Uterus (tissue), 3 donors: ENCODE measurements at regions not wholly inside any gene's neighbourhood (a gene's known extent, or its start where the extent isn't known, plus 50 kb on each side); places are given as distances from the start of the nearest gene placed in this dataset.

Experiments used
- DNase-seq, 2 donors: peaks; one replicate each; pipeline ENCODE4 v3.0.0-alpha.2; 2019 to 2020
- H3K27ac ChIP-seq, 2 donors: fragments of 200-600 bp; sonication (generic); 1 replicate in 1 of 2; 2 replicates in 1 of 2; pipeline ENCODE4 v1.5.1; 2016 to 2018
- H3K27me3 ChIP-seq, 2 donors: fragments of 200-600 bp; sonication (generic); one replicate each; pipeline ENCODE4 v1.5.1; 2018 to 2019; ENCODE audit warnings: control low read depth in 1 of 2
- H3K36me3 ChIP-seq, 2 donors: fragments of 200-600 bp; sonication (generic); one replicate each; pipeline ENCODE4 v1.5.1; 2019; ENCODE audit warnings: control low read depth in 1 of 2
- H3K4me1 ChIP-seq, 2 donors: fragments of 200-600 bp; sonication (generic); one replicate each; pipeline ENCODE4 v1.5.1; 2018 to 2019; ENCODE audit warnings: control low read depth in 1 of 2
- H3K4me3 ChIP-seq, 2 donors: fragments of 200-600 bp; sonication (generic); 1 replicate in 1 of 2; 2 replicates in 1 of 2; pipeline ENCODE4 v1.5.1; 2018 to 2019; ENCODE audit warnings: mild to moderate bottlenecking in 1 of 2
- H3K9me3 ChIP-seq, 2 donors: fragments of 200-600 bp; sonication (generic); one replicate each; pipeline ENCODE4 v1.5.1; 2019; ENCODE audit warnings: control low read depth in 1 of 2
- CTCF ChIP-seq, 4 experiments: fragments of 200-600 bp in 2 of 4; fragments of 450-650 bp in 2 of 4; sonication (generic) in 2 of 4; IDR thresholded peaks; one replicate each; pipeline ENCODE4 v1.5.1; 2016 to 2019; ENCODE audit warnings: antibody characterized with exemption in 4 of 4, mild to moderate bottlenecking in 2 of 4, moderate library complexity in 1 of 4
- POLR2A ChIP-seq, 2 donors: fragments of 450-650 bp; IDR thresholded peaks; one replicate each; pipeline ENCODE4 v1.6.1; 2016; ENCODE audit warnings: antibody characterized with exemption in 2 of 2, mild to moderate bottlenecking in 1 of 2, moderate library complexity in 1 of 2
- intact Hi-C: fragments of 100-400 bp; cut with DNase I; formaldehyde crosslinking; loops from one replicate; pipeline ENCODE4 v1.15.1; 2023; ENCODE audit warnings: low total_unique reads
- donor health status: DM: yes; HTN: yes; CAD: no.

DNA sequence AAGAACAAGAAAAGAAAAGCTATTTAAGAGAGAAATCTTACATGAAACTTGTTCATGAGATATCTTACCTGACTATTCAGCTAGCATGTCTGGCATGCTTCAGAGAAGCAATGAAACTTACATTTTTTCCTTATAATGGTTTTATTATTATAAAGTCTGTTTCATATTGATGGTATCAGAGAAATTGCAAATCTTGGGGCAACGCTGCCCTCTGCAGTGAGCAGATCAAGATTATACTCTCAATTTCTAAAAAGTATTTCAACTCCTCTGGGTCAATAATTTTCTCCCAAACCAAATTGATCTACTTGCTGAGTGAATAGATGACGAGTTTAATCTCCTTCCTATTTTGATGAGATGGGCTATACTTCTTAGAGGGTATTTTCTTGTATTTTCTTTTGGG, 235.6 kb downstream of the NUP35 start:
- Histone ChIP-seq H3K36me3 (no peaks in the 10 kb centered on the region), H3K4me1 (no peaks in the 10 kb centered on the region), H3K27ac (no peak overlapping the region), H3K4me3 (no peak overlapping the region), H3K9me3 (no peaks in the 10 kb centered on the region), H3K27me3 (no peaks in the 10 kb centered on the region)
- no peak for TF ChIP-seq POLR2A (IDR thresholded peaks at IDR 0.05)
- no peak for TF ChIP-seq CTCF (IDR thresholded peaks at IDR 0.05)
- intact Hi-C loops: no loop called here
- DNase-seq: no peak

DNA sequence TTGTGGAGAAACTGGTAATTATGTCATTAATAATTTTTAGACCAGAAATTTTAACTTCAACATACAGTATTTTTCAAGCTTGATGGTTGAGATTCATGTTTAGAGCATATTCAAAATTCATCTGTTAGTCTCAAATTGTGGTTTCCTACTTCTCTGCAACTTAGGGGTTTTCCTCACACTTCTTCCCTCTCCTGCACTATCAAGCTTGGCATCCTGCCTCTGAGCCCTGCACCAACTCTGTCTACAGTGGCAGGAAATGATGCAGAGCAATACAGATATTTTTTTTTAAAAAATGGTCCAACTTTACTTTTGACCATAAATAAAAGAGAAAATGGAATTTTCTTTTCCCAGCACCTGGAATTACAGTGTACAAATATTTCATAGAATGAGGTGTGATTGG, 247.3 kb downstream of the NUP35 start:
- DNase-seq: no peak
- no peaks in the 10 kb centered on the region for H3K4me1 ChIP-seq
- H3K4me3 ChIP-seq: no peak overlapping the region
- no peaks in the 10 kb centered on the region for H3K9me3 ChIP-seq
- H3K36me3 ChIP-seq: no peaks in the 10 kb centered on the region
- H3K27ac ChIP-seq: no peak overlapping the region
- intact Hi-C loops: no loop called here
- H3K27me3 ChIP-seq: no peaks in the 10 kb centered on the region
- no peak for TF ChIP-seq POLR2A (IDR thresholded peaks at IDR 0.05)
- TF ChIP-seq CTCF (IDR thresholded peaks at IDR 0.05): no peak

- no peak overlapping the region for H3K27ac ChIP-seq
- H3K4me3 ChIP-seq: no peak overlapping the region
- TF ChIP-seq CTCF (IDR thresholded peaks at IDR 0.05) (no peak), POLR2A (IDR thresholded peaks at IDR 0.05) (no peak)
- no peaks in the 10 kb centered on the region for H3K9me3 ChIP-seq
- DNase-seq: no peak
- no peaks in the 10 kb centered on the region for H3K27me3 ChIP-seq
- no peaks in the 10 kb centered on the region for H3K4me1 ChIP-seq
- no peaks in the 10 kb centered on the region for H3K36me3 ChIP-seq
- intact Hi-C loops: no loop called here
Measured at GRCh38 chr2:183375821-183376220, 251.6 kb downstream of the NUP35 start.

DNA sequence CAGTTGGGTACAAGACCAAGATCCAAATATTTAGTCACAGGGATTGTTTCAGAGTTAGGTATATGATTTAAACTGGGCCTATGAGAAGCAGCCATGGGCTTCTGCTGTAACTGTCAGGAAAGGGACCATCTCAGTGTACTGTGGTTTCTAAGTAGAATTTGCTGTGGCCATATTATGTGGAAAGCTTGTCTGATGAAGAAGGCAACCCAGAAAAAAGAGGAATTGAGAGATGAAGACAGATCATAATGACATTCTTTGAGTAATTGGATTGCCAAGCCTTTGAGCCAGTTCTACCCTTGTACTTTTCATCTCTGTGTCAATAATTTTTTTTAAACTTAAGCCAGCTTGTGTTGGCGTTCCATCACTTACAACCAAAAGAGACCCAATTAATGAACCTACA, 259.6 kb downstream of the NUP35 start:
- DNase-seq: no peak
- intact Hi-C loops: no loop called here
- no peak overlapping the region for H3K4me3 ChIP-seq
- H3K9me3 ChIP-seq: no peaks in the 10 kb centered on the region
- no peaks in the 10 kb centered on the region for H3K4me1 ChIP-seq
- H3K27ac ChIP-seq: no peak overlapping the region
- no peaks in the 10 kb centered on the region for H3K27me3 ChIP-seq
- TF ChIP-seq CTCF (IDR thresholded peaks at IDR 0.05): no peak
- TF ChIP-seq POLR2A (IDR thresholded peaks at IDR 0.05): no peak
- no peaks in the 10 kb centered on the region for H3K36me3 ChIP-seq

- DNase-seq: no peak
- H3K36me3 ChIP-seq: no peaks in the 10 kb centered on the region
- H3K4me1 ChIP-seq: no peaks in the 10 kb centered on the region
- TF ChIP-seq CTCF (IDR thresholded peaks at IDR 0.05) (no peak), POLR2A (IDR thresholded peaks at IDR 0.05) (no peak)
- intact Hi-C loops: no loop called here
- no peak overlapping the region for H3K4me3 ChIP-seq
- no peaks in the 10 kb centered on the region for H3K9me3 ChIP-seq
- H3K27ac ChIP-seq: no peak overlapping the region
- H3K27me3 ChIP-seq: no peaks in the 10 kb centered on the region
Measured at GRCh38 chr2:183389546-183390080, 265.4 kb downstream of the NUP35 start.
